Left ventricle myocardium inferior (tissue), 1 donor: ENCODE measurements at regions not wholly inside any gene's neighbourhood (a gene's known extent, or its start where the extent isn't known, plus 50 kb on each side); places are given as distances from the start of the nearest gene placed in this dataset.

Experiments
- DNase-seq: peaks from one replicate; pipeline ENCODE4 v3.0.0-alpha.2; 2020
- H3K27ac ChIP-seq: fragments of 200-600 bp; replicated peaks from 2 replicates; pipeline ENCODE4 v1.8.0; 2021
- H3K27me3 ChIP-seq: fragments of 200-600 bp; 2 replicates; pipeline ENCODE4 v1.8.0; 2021; ENCODE audit warnings: low read depth
- H3K36me3 ChIP-seq: fragments of 200-600 bp; 2 replicates; pipeline ENCODE4 v1.8.0; 2021
- H3K4me1 ChIP-seq: fragments of 200-600 bp; 2 replicates; pipeline ENCODE4 v1.8.0; 2021
- H3K4me3 ChIP-seq: fragments of 200-600 bp; 2 replicates; pipeline ENCODE4 v1.8.0; 2021; ENCODE audit warnings: mild to moderate bottlenecking, moderate library complexity
- H3K9me3 ChIP-seq: fragments of 200-600 bp; replicated peaks from 2 replicates; pipeline ENCODE4 v1.8.0; 2021
- intact Hi-C: fragments of 100-400 bp; cut with micrococcal nuclease; formaldehyde crosslinking; loops from one replicate; pipeline ENCODE4 v1.11.0; 2022
- TF ChIP-seq, protein P1 (sequence below): fragments of 200-600 bp; IDR thresholded peaks from 2 replicates; pipeline ENCODE4 v1.8.0; 2021; ENCODE audit warnings: antibody characterized with exemption, mild to moderate bottlenecking, borderline replicate concordance
- donor health status: DM: no; HTN: yes; CAD: no; lungs with severe emphysema.

DNA sequence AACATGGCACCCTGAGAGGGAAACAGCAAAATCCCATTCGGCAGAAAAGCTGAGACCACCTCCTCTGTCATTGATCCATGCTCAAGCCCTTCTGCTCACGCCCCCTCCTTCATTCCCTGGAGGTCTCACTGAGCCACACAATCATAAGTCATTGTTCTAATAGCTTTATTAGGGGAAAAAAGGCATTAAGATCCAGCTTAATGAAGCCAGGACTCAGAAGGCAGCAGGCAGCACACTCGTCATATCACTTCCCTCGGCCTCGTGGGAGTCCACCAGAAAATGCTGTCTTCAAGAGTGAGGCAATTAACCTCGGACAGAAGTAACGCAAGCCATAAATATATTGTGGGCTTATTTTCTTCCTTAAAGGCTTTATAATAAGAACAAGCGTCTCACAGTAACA, 153.9 kb upstream of the PPP2R3A start:
- Histone ChIP-seq H3K4me3 (no peak overlapping the region), H3K4me1 (no peaks in the 10 kb centered on the region), H3K27ac (no peak overlapping the region), H3K9me3 (no peaks in the 10 kb centered on the region), H3K36me3 (no peaks in the 10 kb centered on the region), H3K27me3 (peaks cover 85% of the 10 kb centered on the region)
- intact Hi-C loops, result no loop called here
- no peak for DNase-seq
- TF ChIP-seq, protein P1, sequence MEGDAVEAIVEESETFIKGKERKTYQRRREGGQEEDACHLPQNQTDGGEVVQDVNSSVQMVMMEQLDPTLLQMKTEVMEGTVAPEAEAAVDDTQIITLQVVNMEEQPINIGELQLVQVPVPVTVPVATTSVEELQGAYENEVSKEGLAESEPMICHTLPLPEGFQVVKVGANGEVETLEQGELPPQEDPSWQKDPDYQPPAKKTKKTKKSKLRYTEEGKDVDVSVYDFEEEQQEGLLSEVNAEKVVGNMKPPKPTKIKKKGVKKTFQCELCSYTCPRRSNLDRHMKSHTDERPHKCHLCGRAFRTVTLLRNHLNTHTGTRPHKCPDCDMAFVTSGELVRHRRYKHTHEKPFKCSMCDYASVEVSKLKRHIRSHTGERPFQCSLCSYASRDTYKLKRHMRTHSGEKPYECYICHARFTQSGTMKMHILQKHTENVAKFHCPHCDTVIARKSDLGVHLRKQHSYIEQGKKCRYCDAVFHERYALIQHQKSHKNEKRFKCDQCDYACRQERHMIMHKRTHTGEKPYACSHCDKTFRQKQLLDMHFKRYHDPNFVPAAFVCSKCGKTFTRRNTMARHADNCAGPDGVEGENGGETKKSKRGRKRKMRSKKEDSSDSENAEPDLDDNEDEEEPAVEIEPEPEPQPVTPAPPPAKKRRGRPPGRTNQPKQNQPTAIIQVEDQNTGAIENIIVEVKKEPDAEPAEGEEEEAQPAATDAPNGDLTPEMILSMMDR, result no peak

DNA sequence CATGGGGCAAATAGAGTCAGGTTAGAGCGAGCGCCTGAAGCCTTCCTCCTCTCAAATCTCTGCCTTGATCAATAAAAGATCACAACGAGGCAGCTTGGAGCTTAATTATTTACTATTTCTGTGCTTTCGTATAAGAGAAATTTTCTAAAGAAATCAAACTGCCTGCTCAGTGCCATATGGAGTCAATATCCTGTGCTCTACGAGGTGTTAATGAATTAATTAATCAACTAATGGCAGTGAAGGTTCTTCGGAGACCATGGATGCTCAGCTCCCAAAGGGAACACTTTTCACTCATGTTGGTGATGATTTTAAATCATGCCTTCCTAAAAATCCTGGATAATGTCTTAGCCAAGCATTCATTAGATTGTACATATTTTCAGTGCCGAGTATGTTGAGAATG, 153.5 kb upstream of the PPP2R3A start:
- no peak for DNase-seq
- TF ChIP-seq, protein P1, result no peak
- H3K27me3 ChIP-seq, result peaks cover 85% of the 10 kb centered on the region
- no peak overlapping the region for H3K4me3 ChIP-seq
- H3K4me1 ChIP-seq, result no peaks in the 10 kb centered on the region
- no peaks in the 10 kb centered on the region for H3K36me3 ChIP-seq
- no peaks in the 10 kb centered on the region for H3K9me3 ChIP-seq
- intact Hi-C loops, result no loop called here
- no peak overlapping the region for H3K27ac ChIP-seq

DNA sequence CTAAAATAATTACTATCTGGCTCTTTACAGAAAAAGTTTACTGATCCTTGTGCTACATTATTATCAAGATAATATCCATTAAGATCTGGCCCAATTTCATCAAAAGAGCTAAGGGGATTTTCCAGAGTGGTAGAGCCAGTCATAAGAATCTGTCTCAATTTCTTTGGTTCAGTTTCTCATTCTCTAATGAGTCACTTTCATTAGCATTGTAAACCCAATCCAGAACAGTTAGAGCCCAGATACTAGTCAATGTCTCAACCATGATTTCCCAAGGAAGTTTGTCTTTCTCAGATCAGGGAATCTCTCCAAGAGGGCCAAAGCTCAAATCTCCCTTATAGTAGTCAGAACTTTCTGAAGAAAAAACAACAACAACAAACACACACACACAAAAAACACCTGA, 131.1 kb upstream of the PPP2R3A start:
- Histone ChIP-seq H3K4me3 (no peak overlapping the region), H3K4me1 (no peaks in the 10 kb centered on the region), H3K36me3 (no peaks in the 10 kb centered on the region), H3K27me3 (no peaks in the 10 kb centered on the region), H3K27ac (no peak overlapping the region), H3K9me3 (no peaks in the 10 kb centered on the region)
- DNase-seq, result no peak
- TF ChIP-seq, protein P1, result no peak
- intact Hi-C loops, result no loop called here

DNA sequence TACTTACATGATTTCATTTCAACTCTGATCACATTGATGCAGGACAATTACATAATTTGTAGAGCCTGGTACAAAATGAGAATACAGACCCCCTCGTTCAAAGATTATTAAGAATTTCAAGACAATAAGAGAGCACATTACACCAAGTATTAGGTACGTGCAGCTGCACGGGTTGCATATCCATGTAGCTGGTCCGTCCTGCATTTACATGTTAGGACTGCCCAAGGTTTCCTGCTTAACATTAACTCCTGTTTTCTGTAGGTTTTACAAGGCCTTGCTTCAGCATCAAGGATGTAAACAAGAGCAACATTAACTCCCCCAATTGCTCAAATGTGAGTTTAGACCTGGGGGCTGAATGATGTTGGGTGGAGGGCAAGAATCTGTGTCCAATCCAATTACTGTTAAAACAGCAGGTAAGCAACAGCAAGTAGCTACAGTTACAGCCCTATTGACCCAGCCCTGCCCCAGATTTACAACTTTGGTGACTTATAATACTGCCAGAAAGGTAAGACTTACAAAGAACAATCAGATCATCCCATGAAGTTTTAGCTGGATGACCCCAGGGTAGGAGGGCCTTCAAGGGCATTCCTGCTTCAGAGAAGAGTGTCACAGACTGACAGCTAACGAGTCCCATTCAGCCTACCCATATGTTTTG, 127.4 kb upstream of the PPP2R3A start:
- no peaks in the 10 kb centered on the region for H3K36me3 ChIP-seq
- no peaks in the 10 kb centered on the region for H3K9me3 ChIP-seq
- intact Hi-C loops, result no loop called here
- no peak overlapping the region for H3K4me3 ChIP-seq
- no peaks in the 10 kb centered on the region for H3K27me3 ChIP-seq
- DNase-seq, result no peak
- TF ChIP-seq, protein P1, result no peak
- H3K4me1 ChIP-seq, result no peaks in the 10 kb centered on the region
- no peak overlapping the region for H3K27ac ChIP-seq

DNA sequence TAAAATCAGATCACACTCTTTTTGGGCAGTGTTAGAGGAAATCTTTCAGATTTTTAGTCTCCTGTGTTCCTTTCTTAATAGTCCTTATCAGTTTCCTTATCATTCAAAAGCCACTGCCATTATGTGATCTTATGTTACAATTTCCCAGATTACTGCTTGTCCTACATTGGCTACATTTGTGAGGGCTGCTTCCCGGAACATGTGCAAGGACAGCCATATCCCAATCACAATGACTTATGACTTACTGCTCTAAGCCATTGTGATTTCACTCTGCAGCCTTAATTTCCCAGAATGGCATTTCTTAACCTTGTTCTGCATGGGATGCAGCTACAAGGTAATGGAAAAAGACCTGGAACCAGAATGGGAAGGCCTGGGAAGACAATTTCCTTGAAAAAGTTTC, 125.1 kb upstream of the PPP2R3A start:
- H3K27ac ChIP-seq, result no peak overlapping the region
- no peaks in the 10 kb centered on the region for H3K27me3 ChIP-seq
- no peaks in the 10 kb centered on the region for H3K9me3 ChIP-seq
- H3K36me3 ChIP-seq, result no peaks in the 10 kb centered on the region
- intact Hi-C loops, result no loop called here
- no peaks in the 10 kb centered on the region for H3K4me1 ChIP-seq
- no peak for DNase-seq
- no peak overlapping the region for H3K4me3 ChIP-seq
- TF ChIP-seq, protein P1, result no peak

DNA sequence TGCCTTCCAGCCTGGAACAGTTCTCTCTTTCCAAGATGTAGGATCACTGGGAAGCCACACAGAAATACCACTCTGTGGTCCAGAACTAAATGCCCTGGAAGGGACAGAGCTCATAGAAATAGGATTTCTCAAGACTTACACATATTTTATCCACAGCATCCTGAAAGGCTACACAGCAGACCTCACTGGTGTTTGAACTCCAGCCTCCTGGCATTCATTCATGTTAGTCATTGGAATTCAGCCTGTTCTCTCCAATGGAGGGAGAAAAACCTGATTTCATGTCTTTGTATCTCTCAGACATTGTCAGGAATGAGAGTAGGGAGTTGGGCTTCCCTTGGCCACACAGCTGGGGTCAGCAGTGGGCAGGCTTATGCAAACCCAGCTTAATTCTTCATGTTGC, 121.1 kb upstream of the PPP2R3A start:
- no peaks in the 10 kb centered on the region for H3K36me3 ChIP-seq
- H3K27me3 ChIP-seq, result no peaks in the 10 kb centered on the region
- no peak overlapping the region for H3K27ac ChIP-seq
- intact Hi-C loops, result no loop called here
- H3K4me3 ChIP-seq, result no peak overlapping the region
- H3K9me3 ChIP-seq, result peaks cover 6% of the 10 kb centered on the region
- DNase-seq, result no peak
- TF ChIP-seq, protein P1, result no peak
- H3K4me1 ChIP-seq, result no peaks in the 10 kb centered on the region
